ENCODE measurements at regions not wholly inside any gene's neighbourhood (a gene's known extent, or its start where the extent isn't known, plus 50 kb on each side); places are given as distances from the start of the nearest gene placed in this dataset.

DNA sequence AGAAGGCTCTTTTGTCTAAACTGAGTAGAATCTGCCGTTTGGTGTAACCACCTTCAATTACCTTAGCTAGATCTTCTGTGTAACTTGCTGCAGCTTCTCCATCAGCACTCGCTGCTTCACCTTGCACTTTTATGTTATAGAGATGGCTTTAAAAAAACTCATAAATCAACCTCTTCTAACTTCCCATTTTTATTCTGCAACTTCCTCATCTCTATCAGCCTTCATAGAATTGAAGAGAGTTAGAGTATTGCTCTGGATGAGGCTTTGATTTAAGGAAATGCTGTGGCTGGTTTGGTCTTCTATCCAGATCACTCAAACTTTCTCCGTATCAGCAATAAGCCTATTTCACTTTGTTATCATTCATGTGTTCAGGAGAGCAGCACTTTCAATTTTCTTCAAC lies 1131.9 kb upstream of the CELF2 start:
- TF ChIP-seq CEBPB (IDR thresholded peaks at IDR 0.05): no peak
- no peak for TF ChIP-seq TEAD4 (IDR thresholded peaks at IDR 0.05)
- TF ChIP-seq YY1 (IDR thresholded peaks at IDR 0.05; ENCODE audit: low read depth): no peak
- TF ChIP-seq TAF1 (IDR thresholded peaks at IDR 0.05; ENCODE audit: low read depth): no peak
- TF ChIP-seq ZBTB7A (IDR thresholded peaks at IDR 0.05; ENCODE audit: low read depth): no peak
- TF ChIP-seq EGR1 (IDR thresholded peaks at IDR 0.05): no peak
- no peak for TF ChIP-seq REST (IDR thresholded peaks at IDR 0.05; ENCODE audit: low read depth)
- no peak for TF ChIP-seq MAX (IDR thresholded peaks at IDR 0.05)
- no peak for TF ChIP-seq CREB1 (IDR thresholded peaks at IDR 0.05; ENCODE audit: low read depth)
- TF ChIP-seq FOXM1 (IDR thresholded peaks at IDR 0.05; ENCODE audit: borderline replicate concordance, low read depth): no peak
- no peak for TF ChIP-seq TCF12 (IDR thresholded peaks at IDR 0.05; ENCODE audit: low read depth)
- no peak for TF ChIP-seq RAD21 (IDR thresholded peaks at IDR 0.05; ENCODE audit: low read depth)
- no peak for TF ChIP-seq EP300 (IDR thresholded peaks at IDR 0.05; ENCODE audit: borderline replicate concordance)
